GM23248 (cell line): ENCODE measurements at regions not wholly inside any gene's neighbourhood (a gene's known extent, or its start where the extent isn't known, plus 50 kb on each side); places are given as distances from the start of the nearest gene placed in this dataset.
A peak's percentile ranks its signal among the peaks of the same experiment; 100 is the strongest.

Source experiments
- DNase-seq: peaks from one replicate; pipeline ENCODE4 v3.0.0-alpha.2; 2015
- H2AFZ ChIP-seq: fragments of 200-600 bp; sonication (generic); 2 replicates; pipeline ENCODE4 v1.6.1; 2016; ENCODE audit warnings: antibody characterized with exemption
- H3F3A ChIP-seq: fragments of 200-600 bp; sonication (generic); 2 replicates; pipeline ENCODE4 v1.6.1; 2016; ENCODE audit warnings: mild to moderate bottlenecking, antibody characterized with exemption, mixed run types; ENCODE audit not compliant: insufficient read depth
- H3K27ac ChIP-seq: fragments of 200-600 bp; sonication (generic); 2 replicates; pipeline ENCODE4 v1.5.1; 2016; ENCODE audit warnings: mild to moderate bottlenecking
- H3K27me3 ChIP-seq: fragments of 200-600 bp; sonication (generic); replicated peaks from 2 replicates; pipeline ENCODE4 v1.6.1; 2016; ENCODE audit warnings: mild to moderate bottlenecking; ENCODE audit not compliant: insufficient read depth
- H3K36me3 ChIP-seq: fragments of 200-600 bp; sonication (generic); 2 replicates; pipeline ENCODE4 v1.6.1; 2016; ENCODE audit warnings: low read depth, mild to moderate bottlenecking
- H3K4me1 ChIP-seq: fragments of 200-600 bp; sonication (generic); 2 replicates; pipeline ENCODE4 v1.6.1; 2016; ENCODE audit warnings: mild to moderate bottlenecking; ENCODE audit not compliant: insufficient read depth
- H3K4me2 ChIP-seq: fragments of 200-600 bp; sonication (generic); one replicate; pipeline ENCODE4 v1.6.1; 2016; ENCODE audit warnings: mild to moderate bottlenecking; ENCODE audit not compliant: unreplicated experiment
- H3K4me3 ChIP-seq: fragments of 200-600 bp; sonication (generic); 2 replicates; pipeline ENCODE4 v1.5.1; 2016; ENCODE audit warnings: mild to moderate bottlenecking
- H3K79me2 ChIP-seq: fragments of 200-600 bp; sonication (generic); 2 replicates; pipeline ENCODE4 v1.6.1; 2016; ENCODE audit warnings: mild to moderate bottlenecking; ENCODE audit not compliant: insufficient read depth
- H3K9ac ChIP-seq: fragments of 200-600 bp; sonication (generic); 2 replicates; pipeline ENCODE4 v1.6.1; 2016; ENCODE audit warnings: mild to moderate bottlenecking
- H3K9me2 ChIP-seq: fragments of 200-600 bp; sonication (generic); 2 replicates; pipeline ENCODE4 v1.6.1; 2016; ENCODE audit warnings: mixed run types, mild to moderate bottlenecking, moderate library complexity; ENCODE audit not compliant: insufficient read depth
- H3K9me3 ChIP-seq: fragments of 200-600 bp; sonication (generic); one replicate; pipeline ENCODE4 v1.6.1; 2017; ENCODE audit warnings: low read depth
- H4K20me1 ChIP-seq: fragments of 200-600 bp; sonication (generic); 2 replicates; pipeline ENCODE4 v1.6.0; 2016; ENCODE audit not compliant: insufficient read depth
- EZH2 ChIP-seq: fragments of 200-600 bp; sonication (generic); IDR thresholded peaks from 2 replicates; pipeline ENCODE4 v1.6.1; 2018; ENCODE audit warnings: antibody characterized with exemption, mild to moderate bottlenecking; ENCODE audit not compliant: insufficient read depth, poor library complexity, severe bottlenecking
- EZH2phosphoT487 ChIP-seq: fragments of 200-600 bp; sonication (generic); IDR thresholded peaks from 2 replicates; pipeline ENCODE4 v1.6.1; 2018; ENCODE audit warnings: antibody characterized with exemption, moderate library complexity, mild to moderate bottlenecking, low read depth; ENCODE audit not compliant: insufficient read depth
- WGBS, 2 experiments: methylation state at CpG; one replicate each; pipeline ENCODE4 v1.1.6; 2015 to 2017; ENCODE audit warnings: low lambda C conversion rate in 2 of 2, low coverage in 1 of 2; ENCODE audit errors: missing lambda C conversion rate in 2 of 2; 5-methylcytosine and 5-hydroxymethylcytosine counted together
- in situ Hi-C: fragments of 300-500 bp; cut with MboI; formaldehyde crosslinking; loops from 2 replicates; pipeline ENCODE4 v1.15.0; 2020

DNA sequence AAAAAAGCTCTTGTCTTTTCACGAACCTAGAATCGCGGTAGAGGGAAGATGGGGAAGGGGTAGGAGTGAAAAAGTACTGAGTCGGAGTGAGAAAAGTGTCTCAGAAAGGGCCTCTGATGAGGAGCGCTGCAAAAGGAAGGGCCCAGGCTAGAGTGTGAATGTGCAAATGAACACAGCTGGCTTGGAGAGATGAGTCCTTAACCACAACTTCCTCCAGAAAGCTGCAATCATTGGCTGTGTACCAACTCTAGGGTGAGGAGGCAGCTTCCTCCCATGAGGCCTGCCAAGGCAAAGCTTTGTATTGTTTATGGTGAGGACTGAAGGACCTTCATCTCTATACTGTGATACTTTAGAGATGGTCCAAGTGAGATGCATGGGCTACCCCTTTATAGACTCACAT is 566.9 kb upstream of the ANO5 start:
- Histone ChIP-seq H3K4me3 (no peak overlapping the region), H3K27me3 (no peaks in the 10 kb centered on the region), H3K4me1 (no peaks in the 10 kb centered on the region), H3K36me3 (no peaks in the 10 kb centered on the region), H3K9me2 (no peaks in the 10 kb centered on the region), H3K79me2 (no peaks in the 10 kb centered on the region), H2AFZ (no peak overlapping the region), H3K4me2 (no peak overlapping the region), H3F3A (no peaks in the 10 kb centered on the region), H3K27ac (no peak overlapping the region), H4K20me1 (no peaks in the 10 kb centered on the region), H3K9me3 (no peaks in the 10 kb centered on the region), H3K9ac (no peak overlapping the region)
- TF ChIP-seq EZH2 (no peak), EZH2phosphoT487 (no peak)
- WGBS, 2 experiments = 35 to 38% methylated on average over 5 of the region's 5 CpGs
- in situ Hi-C loops = no loop called here
- peak; percentile 2 for DNase-seq

DNA sequence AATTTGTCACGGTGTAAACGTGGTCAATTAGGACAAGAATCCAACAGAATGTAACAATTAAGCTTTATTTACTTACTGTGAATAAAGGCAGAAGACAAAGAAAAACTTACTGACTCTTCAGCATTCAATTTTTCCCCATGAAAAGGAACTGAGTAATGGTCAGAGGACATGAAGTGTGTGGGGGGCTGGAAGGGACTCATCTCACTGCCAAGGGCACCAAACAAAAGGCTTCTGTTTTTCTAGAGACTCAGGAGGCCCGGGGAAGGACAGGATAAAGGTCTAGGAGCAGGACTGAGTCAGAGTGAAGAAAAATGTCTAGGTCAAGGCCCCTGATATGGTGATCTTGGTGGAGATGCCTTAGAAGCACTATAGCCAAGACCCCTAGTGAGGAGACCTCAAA is 564.2 kb upstream of the ANO5 start:
- no peak overlapping the region for H3K9ac ChIP-seq
- no peak overlapping the region for H3K4me3 ChIP-seq
- H3K36me3 ChIP-seq = no peaks in the 10 kb centered on the region
- no peak for TF ChIP-seq EZH2phosphoT487
- no peak for TF ChIP-seq EZH2
- no peak overlapping the region for H3K27ac ChIP-seq
- WGBS, 2 experiments = 23 to 26% methylated on average over 3 of the region's 3 CpGs
- no peaks in the 10 kb centered on the region for H3K79me2 ChIP-seq
- no peaks in the 10 kb centered on the region for H3K9me3 ChIP-seq
- H3K9me2 ChIP-seq = no peaks in the 10 kb centered on the region
- no peaks in the 10 kb centered on the region for H3F3A ChIP-seq
- in situ Hi-C loops = no loop called here
- no peaks in the 10 kb centered on the region for H4K20me1 ChIP-seq
- no peak overlapping the region for H2AFZ ChIP-seq
- H3K4me1 ChIP-seq = no peaks in the 10 kb centered on the region
- H3K27me3 ChIP-seq = no peaks in the 10 kb centered on the region
- no peak overlapping the region for H3K4me2 ChIP-seq
- no peak for DNase-seq

GRCh38 chr11:21630934-21631478 is 561.9 kb upstream of the ANO5 start:
- Histone ChIP-seq H3K9ac (no peak overlapping the region), H3K4me1 (no peaks in the 10 kb centered on the region), H3K4me3 (no peak overlapping the region), H3K27ac (no peak overlapping the region), H3K27me3 (no peaks in the 10 kb centered on the region), H3K9me3 (no peaks in the 10 kb centered on the region), H3K9me2 (no peaks in the 10 kb centered on the region), H2AFZ (no peak overlapping the region), H4K20me1 (no peaks in the 10 kb centered on the region), H3K36me3 (no peaks in the 10 kb centered on the region), H3K79me2 (no peaks in the 10 kb centered on the region), H3K4me2 (no peak overlapping the region), H3F3A (no peaks in the 10 kb centered on the region)
- no peak for DNase-seq
- WGBS, 2 experiments = 40 to 43% methylated on average over 1 of the region's 1 CpG
- in situ Hi-C loops = no loop called here
- TF ChIP-seq EZH2 (no peak), EZH2phosphoT487 (no peak)

- H2AFZ ChIP-seq = no peak overlapping the region
- no peaks in the 10 kb centered on the region for H3K9me2 ChIP-seq
- H3F3A ChIP-seq = no peaks in the 10 kb centered on the region
- TF ChIP-seq EZH2 (no peak), EZH2phosphoT487 (no peak)
- H4K20me1 ChIP-seq = no peaks in the 10 kb centered on the region
- H3K9me3 ChIP-seq = no peaks in the 10 kb centered on the region
- WGBS, 2 experiments = 34 to 49% methylated on average over 7 of the region's 7 CpGs
- H3K79me2 ChIP-seq = no peaks in the 10 kb centered on the region
- no peaks in the 10 kb centered on the region for H3K27me3 ChIP-seq
- no peak overlapping the region for H3K27ac ChIP-seq
- H3K4me3 ChIP-seq = no peak overlapping the region
- no peak overlapping the region for H3K9ac ChIP-seq
- no peaks in the 10 kb centered on the region for H3K36me3 ChIP-seq
- in situ Hi-C loops = no loop called here
- no peak overlapping the region for H3K4me2 ChIP-seq
- no peaks in the 10 kb centered on the region for H3K4me1 ChIP-seq
- no peak for DNase-seq
Observed at GRCh38 chr11:21631991-21632390, 560.9 kb upstream of the ANO5 start.

- TF ChIP-seq EZH2 (no peak), EZH2phosphoT487 (no peak)
- no peak overlapping the region for H3K27ac ChIP-seq
- H3K4me3 ChIP-seq = no peak overlapping the region
- H3K9me3 ChIP-seq = no peaks in the 10 kb centered on the region
- H3F3A ChIP-seq = no peaks in the 10 kb centered on the region
- H3K9ac ChIP-seq = no peak overlapping the region
- in situ Hi-C loops = no loop called here
- H4K20me1 ChIP-seq = no peaks in the 10 kb centered on the region
- H3K4me2 ChIP-seq = no peak overlapping the region
- H2AFZ ChIP-seq = no peak overlapping the region
- no peaks in the 10 kb centered on the region for H3K4me1 ChIP-seq
- H3K36me3 ChIP-seq = no peaks in the 10 kb centered on the region
- no peaks in the 10 kb centered on the region for H3K79me2 ChIP-seq
- 0 to 3% methylated on average over 3 of the region's 3 CpGs for WGBS, 2 experiments
- no peaks in the 10 kb centered on the region for H3K9me2 ChIP-seq
- no peak for DNase-seq
- H3K27me3 ChIP-seq = no peaks in the 10 kb centered on the region
Observed at GRCh38 chr11:21634491-21634890, 558.4 kb upstream of the ANO5 start.
